ENCODE measurements at regions not wholly inside any gene's neighbourhood (a gene's known extent, or its start where the extent isn't known, plus 50 kb on each side); places are given as distances from the start of the nearest gene placed in this dataset.
A peak's percentile ranks its signal among the peaks of the same experiment; 100 is the strongest.

- TF ChIP-seq ZBTB33 (CRISPR knock-in tag; IDR thresholded peaks at IDR 0.05) (peak; percentile 78), PAF1 (CRISPR knock-in tag; IDR thresholded peaks at IDR 0.05) (no peak), GABPA (IDR thresholded peaks at IDR 0.05; ENCODE audit: low read depth, low read length) (no peak), GABPA (CRISPR knock-in tag; IDR thresholded peaks at IDR 0.05; ENCODE audit: low read depth) (peak; percentile 40; the same call in 1 of the 2 replicates), SNAPC2 (CRISPR knock-in tag; IDR thresholded peaks at IDR 0.05) (no peak), AFF4 (CRISPR knock-in tag; IDR thresholded peaks at IDR 0.05) (no peak), ZNF720 (CRISPR knock-in tag; IDR thresholded peaks at IDR 0.05) (no peak), ZSCAN30 (CRISPR knock-in tag; IDR thresholded peaks at IDR 0.05) (no peak), MTF1 (CRISPR knock-in tag; IDR thresholded peaks at IDR 0.05) (no peak), SRY (CRISPR knock-in tag; IDR thresholded peaks at IDR 0.05) (no peak), ZNF607 (CRISPR knock-in tag; IDR thresholded peaks at IDR 0.05; ENCODE audit: borderline replicate concordance) (no peak), CBFB (CRISPR knock-in tag; IDR thresholded peaks at IDR 0.05) (no peak), POGZ (CRISPR knock-in tag; IDR thresholded peaks at IDR 0.05) (peak; percentile 66), FOXA1 (IDR thresholded peaks at IDR 0.05) (no peak), FOXA1 (CRISPR knock-in tag; IDR thresholded peaks at IDR 0.05) (peak; percentile 38; the same call in 1 of the 2 replicates), RXRB (CRISPR knock-in tag; IDR thresholded peaks at IDR 0.05; ENCODE audit: borderline replicate concordance) (peak; percentile 63), SKIL (CRISPR knock-in tag; IDR thresholded peaks at IDR 0.05; ENCODE audit: borderline replicate concordance) (no peak), EZH2 (conservative IDR thresholded peaks at IDR 0.05; ENCODE audit: low read depth, low read length) (no peak), HDAC1 (CRISPR knock-in tag; IDR thresholded peaks at IDR 0.05) (0 out of 2 replicates have a peak, but pooled peaks have one; percentile 21), MTA3 (CRISPR knock-in tag; IDR thresholded peaks at IDR 0.05) (no peak), ZNF383 (CRISPR knock-in tag; IDR thresholded peaks at IDR 0.05; ENCODE audit: borderline replicate concordance) (no peak)
Observed at GRCh38 chr6:27126815-27127537, 120.5 kb upstream of the PRSS16 start (continued).

Measured in HepG2 (cell line).